ENCODE measurements at regions not wholly inside any gene's neighbourhood (a gene's known extent, or its start where the extent isn't known, plus 50 kb on each side); places are given as distances from the start of the nearest gene placed in this dataset.
"Not testable (repeated sequence)": the region's sequence is repeated elsewhere in the genome, so short reads cannot be mapped to it uniquely, and the experiment has no call there.

GRCh38 chr4:110424144-110424543 lies 51.8 kb upstream of the ENPEP start:
- no peak for DNase-seq (ENCODE audit: low read depth)

DNA sequence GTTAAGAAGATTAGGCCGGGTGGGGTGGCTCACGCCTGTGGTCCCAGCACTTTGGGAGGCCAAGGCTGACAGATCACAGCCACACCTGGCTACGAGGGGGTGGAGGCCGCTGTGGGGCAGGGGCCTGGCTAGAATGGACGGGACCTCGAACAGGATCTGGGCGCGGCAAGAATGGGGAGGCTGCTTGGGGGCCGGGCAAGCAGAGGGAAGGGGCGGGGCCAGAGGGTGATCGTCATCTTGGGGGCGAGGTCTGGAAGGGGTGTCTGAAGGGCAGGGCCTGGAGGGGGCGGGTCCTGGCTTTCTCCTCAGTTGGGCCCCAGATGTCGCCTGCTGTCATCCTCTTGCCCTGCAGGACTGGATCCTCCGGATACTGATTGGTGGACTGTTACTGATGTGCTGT lies 57.3 kb upstream of the ENPEP start:
- DNase-seq (ENCODE audit: low read depth): no peak
- no peak overlapping the region for H3K4me3 ChIP-seq (replicated peaks; ENCODE audit: low read depth, low read length)
- TF ChIP-seq, protein P1, sequence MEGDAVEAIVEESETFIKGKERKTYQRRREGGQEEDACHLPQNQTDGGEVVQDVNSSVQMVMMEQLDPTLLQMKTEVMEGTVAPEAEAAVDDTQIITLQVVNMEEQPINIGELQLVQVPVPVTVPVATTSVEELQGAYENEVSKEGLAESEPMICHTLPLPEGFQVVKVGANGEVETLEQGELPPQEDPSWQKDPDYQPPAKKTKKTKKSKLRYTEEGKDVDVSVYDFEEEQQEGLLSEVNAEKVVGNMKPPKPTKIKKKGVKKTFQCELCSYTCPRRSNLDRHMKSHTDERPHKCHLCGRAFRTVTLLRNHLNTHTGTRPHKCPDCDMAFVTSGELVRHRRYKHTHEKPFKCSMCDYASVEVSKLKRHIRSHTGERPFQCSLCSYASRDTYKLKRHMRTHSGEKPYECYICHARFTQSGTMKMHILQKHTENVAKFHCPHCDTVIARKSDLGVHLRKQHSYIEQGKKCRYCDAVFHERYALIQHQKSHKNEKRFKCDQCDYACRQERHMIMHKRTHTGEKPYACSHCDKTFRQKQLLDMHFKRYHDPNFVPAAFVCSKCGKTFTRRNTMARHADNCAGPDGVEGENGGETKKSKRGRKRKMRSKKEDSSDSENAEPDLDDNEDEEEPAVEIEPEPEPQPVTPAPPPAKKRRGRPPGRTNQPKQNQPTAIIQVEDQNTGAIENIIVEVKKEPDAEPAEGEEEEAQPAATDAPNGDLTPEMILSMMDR (IDR thresholded peaks at IDR 0.05; ENCODE audit: low read length, missing control alignments): no peak

More at GRCh38 chr4:110424144-110424543, 51.8 kb upstream of the ENPEP start:
- TF ChIP-seq, protein P1 (IDR thresholded peaks at IDR 0.05; ENCODE audit: low read length, missing control alignments): no peak
- no peak overlapping the region for H3K4me3 ChIP-seq (replicated peaks; ENCODE audit: low read depth, low read length)

GRCh38 chr4:110417136-110417535 lies 58.8 kb upstream of the ENPEP start:
- TF ChIP-seq, protein P1 (IDR thresholded peaks at IDR 0.05; ENCODE audit: low read length, missing control alignments): no peak
- no peak for DNase-seq (ENCODE audit: low read depth)
- H3K4me3 ChIP-seq (replicated peaks; ENCODE audit: low read depth, low read length): no peak overlapping the region

DNA sequence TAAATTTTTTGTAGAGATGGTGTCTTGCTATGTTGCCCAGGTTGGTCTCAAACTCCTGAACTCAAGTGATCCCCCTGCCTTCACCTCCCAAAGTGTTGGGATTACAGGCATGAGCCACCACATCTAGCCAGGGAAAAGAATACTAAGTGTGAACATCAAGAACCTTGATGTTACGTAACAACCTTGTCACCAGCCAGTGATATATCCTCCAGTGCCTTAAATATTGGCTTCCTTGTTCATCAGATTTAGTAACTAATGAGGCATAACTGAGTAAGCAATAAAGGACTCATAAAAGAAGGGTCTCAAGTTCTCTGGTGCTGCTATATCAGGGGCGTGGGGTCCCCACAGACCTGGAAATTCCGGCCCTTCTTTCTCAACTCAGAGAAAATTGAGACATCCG lies 60.5 kb upstream of the ENPEP start:
- H3K4me3 ChIP-seq (replicated peaks; ENCODE audit: low read depth, low read length): no peak overlapping the region
- no peak for DNase-seq (ENCODE audit: low read depth)
- TF ChIP-seq, protein P1 (IDR thresholded peaks at IDR 0.05; ENCODE audit: low read length, missing control alignments): no peak

DNA sequence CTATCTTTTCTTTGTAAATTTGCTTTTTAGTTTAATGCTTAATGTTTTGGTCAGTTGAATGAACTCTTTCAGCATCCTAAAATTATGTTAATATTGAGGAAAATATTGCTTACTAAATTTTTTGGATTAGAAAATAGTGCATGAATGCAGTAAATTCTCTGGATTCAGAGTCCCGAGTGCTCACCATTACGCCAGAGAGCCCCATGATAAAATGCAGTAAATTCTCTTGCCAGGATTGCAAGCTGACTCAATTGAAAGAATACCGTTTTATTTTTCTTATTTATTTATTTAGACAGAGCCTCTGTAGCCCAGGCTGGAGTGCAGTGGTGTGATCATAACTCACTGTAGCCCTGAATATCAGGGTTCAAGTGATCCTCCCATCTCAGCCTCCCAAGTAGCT lies 60.9 kb upstream of the ENPEP start:
- TF ChIP-seq, protein P1 (IDR thresholded peaks at IDR 0.05; ENCODE audit: low read length, missing control alignments): no peak
- DNase-seq (ENCODE audit: low read depth): no peak
- H3K4me3 ChIP-seq (replicated peaks; ENCODE audit: low read depth, low read length): no peak overlapping the region

GRCh38 chr4:110414561-110414920 lies 61.4 kb upstream of the ENPEP start:
- TF ChIP-seq, protein P1 (IDR thresholded peaks at IDR 0.05; ENCODE audit: low read length, missing control alignments): no peak
- H3K4me3 ChIP-seq (replicated peaks; ENCODE audit: low read depth, low read length): no peak overlapping the region
- no peak for DNase-seq (ENCODE audit: low read depth)

DNA sequence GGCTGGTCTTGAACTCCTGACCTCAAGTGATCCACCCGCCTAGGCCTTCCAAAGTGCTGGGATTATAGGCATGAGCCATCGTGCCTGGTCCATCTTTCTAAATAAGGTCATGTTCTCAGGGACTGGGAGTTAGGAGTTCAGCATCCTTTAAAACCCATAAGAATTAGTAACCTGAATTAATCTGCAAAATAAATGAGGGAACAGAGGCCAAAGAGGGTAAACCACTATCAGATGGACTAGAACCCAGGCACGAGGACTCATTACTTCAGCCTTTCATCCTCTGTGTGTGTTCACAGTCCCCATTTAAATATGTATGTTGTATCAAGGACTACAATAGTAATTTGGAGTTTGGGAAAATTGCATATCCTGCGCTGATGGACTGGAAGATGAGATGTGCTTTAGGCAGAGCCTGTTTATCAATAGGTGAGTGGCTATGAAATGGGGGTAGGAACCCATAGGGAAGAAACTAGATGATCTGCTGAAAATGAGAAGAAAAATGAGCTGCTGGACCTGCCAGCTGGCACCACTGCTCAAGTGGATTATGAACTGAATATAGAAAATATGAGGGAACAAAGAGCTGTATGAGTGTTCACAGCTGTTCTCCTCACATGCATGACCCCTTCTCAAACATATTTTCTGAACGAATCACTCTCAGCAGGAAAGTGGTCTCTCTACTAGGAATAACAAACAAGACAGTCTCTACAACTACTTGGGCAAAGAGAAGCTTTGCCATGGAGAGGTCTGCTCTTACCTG lies 62.0 kb upstream of the ENPEP start:
- not testable (repeated sequence) for H3K4me3 ChIP-seq (replicated peaks; ENCODE audit: low read depth, low read length)
- DNase-seq (ENCODE audit: low read depth): peak; percentile 15
